HUES64 (cell line): ENCODE measurements at regions not wholly inside any gene's neighbourhood (a gene's known extent, or its start where the extent isn't known, plus 50 kb on each side); places are given as distances from the start of the nearest gene placed in this dataset.

Experiments
- H3K27ac ChIP-seq: 2 replicates; pipeline ENCODE4 v1.7.0; 2013; ENCODE audit warnings: low read depth, low read length, inconsistent platforms
- H3K27me3 ChIP-seq: 2 replicates; pipeline ENCODE4 v1.6.1; 2013; ENCODE audit warnings: mild to moderate bottlenecking, low read length; ENCODE audit not compliant: insufficient read depth
- H3K36me3 ChIP-seq: 2 replicates; pipeline ENCODE4 v1.6.1; 2013; ENCODE audit warnings: mild to moderate bottlenecking, low read length; ENCODE audit not compliant: insufficient read depth
- H3K4me1 ChIP-seq: 2 replicates; pipeline ENCODE4 v1.6.1; 2013; ENCODE audit warnings: mild to moderate bottlenecking, low read length, moderate library complexity; ENCODE audit not compliant: insufficient read depth
- H3K4me3 ChIP-seq: 2 replicates; pipeline ENCODE4 v1.5.1; 2013; ENCODE audit warnings: mild to moderate bottlenecking, low read length, moderate library complexity
- H3K9ac ChIP-seq: 2 replicates; pipeline ENCODE4 v1.6.1; 2013; ENCODE audit warnings: mild to moderate bottlenecking, low read depth, low read length
- H3K9me3 ChIP-seq: 2 replicates; pipeline ENCODE4 v1.6.1; 2013; ENCODE audit warnings: low read depth, low read length; ENCODE audit not compliant: insufficient read depth
- WGBS: fragments of 150-250, 120-280 bp; methylation state at CpG from one replicate; pipeline ENCODE4 v1.1.7; 2013; ENCODE audit warnings: missing lambda C conversion rate; 5-methylcytosine and 5-hydroxymethylcytosine counted together

GRCh38 chr1:101453844-101454243 is 217.0 kb downstream of the S1PR1 start:
- H3K36me3 ChIP-seq = no peaks in the 10 kb centered on the region
- no peak overlapping the region for H3K9ac ChIP-seq
- H3K4me3 ChIP-seq = no peak overlapping the region
- no peaks in the 10 kb centered on the region for H3K4me1 ChIP-seq
- no peaks in the 10 kb centered on the region for H3K9me3 ChIP-seq
- no CpG with 5 or more reads among the region's 1 CpG for WGBS
- no peak overlapping the region for H3K27ac ChIP-seq
- H3K27me3 ChIP-seq = no peaks in the 10 kb centered on the region

GRCh38 chr1:101455166-101455565 is 218.3 kb downstream of the S1PR1 start:
- Histone ChIP-seq H3K27me3 (no peaks in the 10 kb centered on the region), H3K4me3 (no peak overlapping the region), H3K27ac (no peak overlapping the region), H3K9ac (no peak overlapping the region), H3K4me1 (no peaks in the 10 kb centered on the region), H3K9me3 (no peaks in the 10 kb centered on the region), H3K36me3 (no peaks in the 10 kb centered on the region)
- WGBS = 92% methylated on average over 4 of the region's 4 CpGs

- Histone ChIP-seq H3K4me3 (no peak overlapping the region), H3K36me3 (no peaks in the 10 kb centered on the region), H3K27ac (no peak overlapping the region), H3K27me3 (no peaks in the 10 kb centered on the region), H3K9me3 (peaks cover 3% of the 10 kb centered on the region; the same call in 1 of the 2 replicates), H3K4me1 (no peaks in the 10 kb centered on the region), H3K9ac (no peak overlapping the region)
These were observed 223.9 kb downstream of the S1PR1 start for GRCh38 chr1:101460739-101461138.

- Histone ChIP-seq H3K27me3 (no peaks in the 10 kb centered on the region), H3K9ac (no peak overlapping the region), H3K27ac (no peak overlapping the region), H3K4me1 (no peaks in the 10 kb centered on the region), H3K4me3 (no peak overlapping the region), H3K9me3 (peaks cover 3% of the 10 kb centered on the region; the same call in 1 of the 2 replicates), H3K36me3 (no peaks in the 10 kb centered on the region)
- 89% methylated on average over 1 of the region's 1 CpG for WGBS
These were observed 226.4 kb downstream of the S1PR1 start for GRCh38 chr1:101463195-101463594.

- no peak overlapping the region for H3K4me3 ChIP-seq
- no peaks in the 10 kb centered on the region for H3K4me1 ChIP-seq
- peaks cover 3% of the 10 kb centered on the region; the same call in 1 of the 2 replicates for H3K9me3 ChIP-seq
- H3K36me3 ChIP-seq = no peaks in the 10 kb centered on the region
- H3K9ac ChIP-seq = no peak overlapping the region
- H3K27me3 ChIP-seq = no peaks in the 10 kb centered on the region
- no peak overlapping the region for H3K27ac ChIP-seq
- 96% methylated on average over 2 of the region's 2 CpGs for WGBS
These were observed 229.1 kb downstream of the S1PR1 start for GRCh38 chr1:101465941-101466340.

GRCh38 chr1:101474039-101474665 is 237.3 kb downstream of the S1PR1 start:
- H3K9me3 ChIP-seq = no peaks in the 10 kb centered on the region
- no peak overlapping the region for H3K4me3 ChIP-seq
- H3K36me3 ChIP-seq = no peaks in the 10 kb centered on the region
- WGBS = no CpG with 5 or more reads among the region's 1 CpG
- no peak overlapping the region for H3K27ac ChIP-seq
- H3K4me1 ChIP-seq = no peaks in the 10 kb centered on the region
- H3K9ac ChIP-seq = no peak overlapping the region
- no peaks in the 10 kb centered on the region for H3K27me3 ChIP-seq

GRCh38 chr1:101476541-101476940 is 239.7 kb downstream of the S1PR1 start:
- Histone ChIP-seq H3K9ac (no peak overlapping the region), H3K4me1 (no peaks in the 10 kb centered on the region), H3K27ac (no peak overlapping the region), H3K4me3 (no peak overlapping the region), H3K9me3 (no peaks in the 10 kb centered on the region), H3K36me3 (no peaks in the 10 kb centered on the region), H3K27me3 (no peaks in the 10 kb centered on the region)
- WGBS = no CpG with 5 or more reads among the region's 1 CpG

GRCh38 chr1:101479945-101480344 is 243.1 kb downstream of the S1PR1 start:
- Histone ChIP-seq H3K27ac (no peak overlapping the region), H3K4me1 (no peaks in the 10 kb centered on the region; the same call in 1 of the 2 replicates), H3K4me3 (no peak overlapping the region), H3K9me3 (no peaks in the 10 kb centered on the region), H3K27me3 (no peaks in the 10 kb centered on the region), H3K36me3 (no peaks in the 10 kb centered on the region), H3K9ac (no peak overlapping the region)

- 93% methylated on average over 4 of the region's 4 CpGs for WGBS
These were observed 245.5 kb downstream of the S1PR1 start for GRCh38 chr1:101482306-101482705.

GRCh38 chr1:101483982-101484688 is 247.3 kb downstream of the S1PR1 start:
- Histone ChIP-seq H3K9me3 (no peaks in the 10 kb centered on the region), H3K9ac (no peak overlapping the region), H3K27me3 (no peaks in the 10 kb centered on the region), H3K4me3 (no peak overlapping the region), H3K4me1 (no peaks in the 10 kb centered on the region; the same call in 1 of the 2 replicates), H3K36me3 (no peaks in the 10 kb centered on the region), H3K27ac (no peak overlapping the region)
- WGBS = 85% methylated on average over 4 of the region's 5 CpGs

More at GRCh38 chr1:101482306-101482705, 245.5 kb downstream of the S1PR1 start:
- H3K4me3 ChIP-seq = no peak overlapping the region
- H3K27me3 ChIP-seq = no peaks in the 10 kb centered on the region
- H3K9ac ChIP-seq = no peak overlapping the region
- no peak overlapping the region for H3K27ac ChIP-seq
- H3K9me3 ChIP-seq = no peaks in the 10 kb centered on the region
- H3K4me1 ChIP-seq = no peaks in the 10 kb centered on the region; the same call in 1 of the 2 replicates
- H3K36me3 ChIP-seq = no peaks in the 10 kb centered on the region

- Histone ChIP-seq H3K9ac (no peak overlapping the region), H3K27me3 (no peaks in the 10 kb centered on the region)
These were observed 248.0 kb downstream of the S1PR1 start for GRCh38 chr1:101484689-101485338.

More at GRCh38 chr1:101484689-101485338, 248.0 kb downstream of the S1PR1 start:
- Histone ChIP-seq H3K4me1 (no peaks in the 10 kb centered on the region; the same call in 1 of the 2 replicates), H3K36me3 (no peaks in the 10 kb centered on the region), H3K4me3 (no peak overlapping the region), H3K27ac (no peak overlapping the region), H3K9me3 (no peaks in the 10 kb centered on the region)
- 93% methylated on average over 2 of the region's 2 CpGs for WGBS
